NT2/D1 (cell line): ENCODE measurements at regions not wholly inside any gene's neighbourhood (a gene's known extent, or its start where the extent isn't known, plus 50 kb on each side); places are given as distances from the start of the nearest gene placed in this dataset.

Source experiments
- DNase-seq: peaks from one replicate; pipeline ENCODE4 v3.0.0-alpha.2; 2011; ENCODE audit warnings: low read depth, low spot score
- H3K27me3 ChIP-seq: 2 replicates; pipeline ENCODE4 v1.6.0; 2011; ENCODE audit warnings: mild to moderate bottlenecking; ENCODE audit not compliant: insufficient read length, insufficient read depth
- H3K36me3 ChIP-seq: 2 replicates; pipeline ENCODE4 v1.6.1; 2011; ENCODE audit warnings: mild to moderate bottlenecking, low read length, mixed read lengths; ENCODE audit not compliant: insufficient read depth, insufficient read length
- H3K4me1 ChIP-seq: 2 replicates; pipeline ENCODE4 v1.5.1; 2011; ENCODE audit not compliant: insufficient read depth, insufficient read length
- H3K4me3 ChIP-seq: 2 replicates; pipeline ENCODE4 v1.5.1; 2011; ENCODE audit warnings: low read depth; ENCODE audit not compliant: insufficient read length
- H3K9ac ChIP-seq: 2 replicates; pipeline ENCODE4 v1.6.0; 2011; ENCODE audit warnings: low read depth; ENCODE audit not compliant: insufficient read length
- H3K9me3 ChIP-seq: 2 replicates; pipeline ENCODE4 v1.5.1; 2011; ENCODE audit warnings: mild to moderate bottlenecking, low read length; ENCODE audit not compliant: insufficient read depth
- SUZ12 ChIP-seq: IDR thresholded peaks from 2 replicates; pipeline ENCODE4 v1.6.1; 2011; ENCODE audit not compliant: insufficient read length, insufficient read depth; ENCODE audit errors: extremely low read depth
- YY1 ChIP-seq: IDR thresholded peaks from 2 replicates; pipeline ENCODE4 v1.6.1; 2011; ENCODE audit not compliant: insufficient read length, insufficient read depth
- ZNF274 ChIP-seq: IDR thresholded peaks from 2 replicates; pipeline ENCODE4 v1.6.1; 2011; ENCODE audit warnings: mild to moderate bottlenecking, low read depth, low read length

- no peaks in the 10 kb centered on the region for H3K36me3 ChIP-seq
- H3K27me3 ChIP-seq: peaks cover 9% of the 10 kb centered on the region
- no peak for TF ChIP-seq YY1
- no peak for TF ChIP-seq ZNF274
- no peak for TF ChIP-seq SUZ12
- H3K9me3 ChIP-seq: no peaks in the 10 kb centered on the region
- peaks cover 26% of the 10 kb centered on the region for H3K4me1 ChIP-seq
- peak overlapping the region; percentile 8 for H3K9ac ChIP-seq
- no peak for DNase-seq
- no peak overlapping the region for H3K4me3 ChIP-seq
These were observed 92.4 kb downstream of the MICALL2 start for GRCh38 chr7:1366801-1367405.

- TF ChIP-seq YY1: no peak
- TF ChIP-seq ZNF274: no peak
- no peak for TF ChIP-seq SUZ12
- no peaks in the 10 kb centered on the region for H3K36me3 ChIP-seq
- DNase-seq: no peak
- no peak overlapping the region for H3K4me3 ChIP-seq
- peaks cover 9% of the 10 kb centered on the region for H3K27me3 ChIP-seq
- H3K4me1 ChIP-seq: peaks cover 26% of the 10 kb centered on the region
- H3K9ac ChIP-seq: peak overlapping the region; percentile 12
- H3K9me3 ChIP-seq: no peaks in the 10 kb centered on the region
These were observed 91.6 kb downstream of the MICALL2 start for GRCh38 chr7:1367501-1368183.

GRCh38 chr7:1368184-1368681, 91.0 kb downstream of the MICALL2 start:
- H3K9ac ChIP-seq: peak overlapping the region; percentile 64
- no peak for DNase-seq
- peak overlapping the region; percentile 26 for H3K4me3 ChIP-seq

GRCh38 chr7:1368682-1369571, 90.3 kb downstream of the MICALL2 start:
- no peaks in the 10 kb centered on the region for H3K9me3 ChIP-seq
- H3K9ac ChIP-seq: peak overlapping the region; percentile 64
- H3K36me3 ChIP-seq: no peaks in the 10 kb centered on the region
- DNase-seq: peak; percentile 91
- H3K4me1 ChIP-seq: peaks cover 26% of the 10 kb centered on the region
- peak overlapping the region; percentile 26 for H3K4me3 ChIP-seq
- peaks cover 9% of the 10 kb centered on the region for H3K27me3 ChIP-seq
- TF ChIP-seq YY1 (no peak), SUZ12 (peak; percentile 46)

More at GRCh38 chr7:1368184-1368681, 91.0 kb downstream of the MICALL2 start:
- Histone ChIP-seq H3K27me3 (peaks cover 9% of the 10 kb centered on the region), H3K4me1 (peaks cover 26% of the 10 kb centered on the region), H3K36me3 (no peaks in the 10 kb centered on the region), H3K9me3 (no peaks in the 10 kb centered on the region)
- TF ChIP-seq ZNF274 (no peak), SUZ12 (no peak), YY1 (no peak)

- Histone ChIP-seq H3K4me1 (peaks cover 23% of the 10 kb centered on the region), H3K27me3 (peaks cover 9% of the 10 kb centered on the region), H3K9me3 (no peaks in the 10 kb centered on the region), H3K4me3 (no peak overlapping the region), H3K36me3 (no peaks in the 10 kb centered on the region), H3K9ac (peak overlapping the region; percentile 43)
- TF ChIP-seq SUZ12 (no peak), YY1 (no peak), ZNF274 (no peak)
- DNase-seq: no peak
These were observed 89.2 kb downstream of the MICALL2 start for GRCh38 chr7:1369916-1370657.

GRCh38 chr7:1370738-1371137, 88.5 kb downstream of the MICALL2 start:
- H3K4me1 ChIP-seq: peaks cover 18% of the 10 kb centered on the region
- DNase-seq: no peak
- H3K9ac ChIP-seq: no peak overlapping the region
- no peak for TF ChIP-seq SUZ12
- TF ChIP-seq YY1: no peak
- TF ChIP-seq ZNF274: no peak
- peaks cover 5% of the 10 kb centered on the region for H3K27me3 ChIP-seq
- no peaks in the 10 kb centered on the region for H3K36me3 ChIP-seq
- no peak overlapping the region for H3K4me3 ChIP-seq
- no peaks in the 10 kb centered on the region for H3K9me3 ChIP-seq

GRCh38 chr7:1372063-1372462, 87.2 kb downstream of the MICALL2 start:
- H3K4me1 ChIP-seq: peaks cover 8% of the 10 kb centered on the region
- no peak overlapping the region for H3K9ac ChIP-seq
- peaks cover 6% of the 10 kb centered on the region for H3K27me3 ChIP-seq
- no peak for DNase-seq
- H3K4me3 ChIP-seq: no peak overlapping the region
- H3K9me3 ChIP-seq: no peaks in the 10 kb centered on the region
- no peaks in the 10 kb centered on the region for H3K36me3 ChIP-seq
- TF ChIP-seq SUZ12 (no peak), YY1 (no peak), ZNF274 (no peak)
